ENCODE measurements at regions not wholly inside any gene's neighbourhood (a gene's known extent, or its start where the extent isn't known, plus 50 kb on each side); places are given as distances from the start of the nearest gene placed in this dataset.

DNA sequence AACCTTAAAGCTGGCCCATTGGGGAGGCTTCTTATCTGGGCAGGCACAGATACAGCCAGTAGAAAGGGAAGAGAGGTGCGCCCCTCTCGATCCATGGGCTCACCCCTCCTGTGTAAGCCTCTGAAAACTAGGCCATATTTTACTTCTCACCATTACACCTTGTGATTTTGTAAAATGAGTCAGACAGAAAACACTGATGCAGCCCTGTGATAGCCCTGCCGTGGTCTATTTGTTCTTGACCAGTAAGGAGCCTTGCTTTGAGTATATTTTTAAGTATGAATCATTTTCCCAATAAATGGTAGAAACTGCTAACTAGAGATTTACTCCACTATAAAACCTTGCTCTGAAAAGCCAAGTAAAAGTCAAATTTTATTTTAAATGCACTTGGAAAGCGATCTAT lies 329.8 kb upstream of the MBL2 start:
- Mint-ChIP-seq H3K27ac (no peak overlapping the region), H3K4me1 (ENCODE audit: low read depth) (no peaks in the 10 kb centered on the region), H3K27me3 (ENCODE audit: insufficient read depth) (no peaks in the 10 kb centered on the region), H3K36me3 (ENCODE audit: low read depth) (no peaks in the 10 kb centered on the region), H3K4me3 (no peak overlapping the region), H3K9me3 (peaks cover 24% of the 10 kb centered on the region)
- no peak for DNase-seq
- TF ChIP-seq, protein P1, sequence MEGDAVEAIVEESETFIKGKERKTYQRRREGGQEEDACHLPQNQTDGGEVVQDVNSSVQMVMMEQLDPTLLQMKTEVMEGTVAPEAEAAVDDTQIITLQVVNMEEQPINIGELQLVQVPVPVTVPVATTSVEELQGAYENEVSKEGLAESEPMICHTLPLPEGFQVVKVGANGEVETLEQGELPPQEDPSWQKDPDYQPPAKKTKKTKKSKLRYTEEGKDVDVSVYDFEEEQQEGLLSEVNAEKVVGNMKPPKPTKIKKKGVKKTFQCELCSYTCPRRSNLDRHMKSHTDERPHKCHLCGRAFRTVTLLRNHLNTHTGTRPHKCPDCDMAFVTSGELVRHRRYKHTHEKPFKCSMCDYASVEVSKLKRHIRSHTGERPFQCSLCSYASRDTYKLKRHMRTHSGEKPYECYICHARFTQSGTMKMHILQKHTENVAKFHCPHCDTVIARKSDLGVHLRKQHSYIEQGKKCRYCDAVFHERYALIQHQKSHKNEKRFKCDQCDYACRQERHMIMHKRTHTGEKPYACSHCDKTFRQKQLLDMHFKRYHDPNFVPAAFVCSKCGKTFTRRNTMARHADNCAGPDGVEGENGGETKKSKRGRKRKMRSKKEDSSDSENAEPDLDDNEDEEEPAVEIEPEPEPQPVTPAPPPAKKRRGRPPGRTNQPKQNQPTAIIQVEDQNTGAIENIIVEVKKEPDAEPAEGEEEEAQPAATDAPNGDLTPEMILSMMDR (IDR thresholded peaks at IDR 0.05): no peak

DNA sequence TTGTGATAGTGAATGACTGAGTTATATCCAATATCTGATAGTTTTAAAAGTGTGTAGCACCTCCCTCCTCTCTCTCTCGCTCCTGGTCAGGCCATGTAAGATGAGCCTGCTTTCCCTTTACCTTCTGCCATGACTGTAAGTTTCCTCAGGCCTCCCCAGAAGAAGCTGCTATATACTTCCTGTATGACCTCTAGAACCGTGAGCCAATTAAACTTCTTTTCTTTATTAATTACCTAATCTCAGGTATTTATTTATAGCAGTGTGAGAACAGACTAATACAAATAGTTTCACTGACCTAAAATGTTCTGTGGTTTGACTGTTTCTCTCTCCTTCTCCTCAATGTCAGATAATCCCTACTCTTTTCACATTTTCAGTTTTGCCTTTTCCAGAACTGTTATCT lies 321.3 kb upstream of the MBL2 start:
- no peaks in the 10 kb centered on the region for H3K36me3 Mint-ChIP-seq (ENCODE audit: low read depth)
- DNase-seq: no peak
- H3K9me3 Mint-ChIP-seq: peaks cover 31% of the 10 kb centered on the region
- no peaks in the 10 kb centered on the region for H3K4me1 Mint-ChIP-seq (ENCODE audit: low read depth)
- H3K27me3 Mint-ChIP-seq (ENCODE audit: insufficient read depth): no peaks in the 10 kb centered on the region
- H3K27ac Mint-ChIP-seq: no peak overlapping the region
- TF ChIP-seq, protein P1 (IDR thresholded peaks at IDR 0.05): no peak
- no peak overlapping the region for H3K4me3 Mint-ChIP-seq

DNA sequence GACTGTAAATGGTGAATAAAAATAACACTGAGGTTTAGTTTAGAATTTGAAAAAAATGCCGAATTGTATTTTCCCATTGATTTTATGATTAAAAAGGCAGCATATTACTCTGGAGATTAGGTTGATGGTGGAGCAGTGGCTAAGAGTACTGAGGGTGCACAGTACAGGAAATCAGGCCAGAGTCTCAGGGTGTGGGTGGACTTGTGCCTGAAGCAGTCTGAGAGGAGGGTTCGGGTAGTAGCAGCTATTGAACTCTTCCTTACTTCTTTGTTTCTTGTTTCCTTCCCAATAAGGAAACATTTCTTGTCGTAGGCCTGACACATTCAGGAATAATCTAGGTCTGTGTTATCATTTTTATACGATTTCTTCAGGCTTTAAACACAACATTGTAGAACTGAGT lies 319.0 kb upstream of the MBL2 start:
- Mint-ChIP-seq H3K4me3 (no peak overlapping the region), H3K36me3 (ENCODE audit: low read depth) (no peaks in the 10 kb centered on the region), H3K9me3 (peaks cover 36% of the 10 kb centered on the region), H3K27me3 (ENCODE audit: insufficient read depth) (no peaks in the 10 kb centered on the region), H3K4me1 (ENCODE audit: low read depth) (no peaks in the 10 kb centered on the region), H3K27ac (no peak overlapping the region)
- TF ChIP-seq, protein P1 (IDR thresholded peaks at IDR 0.05): no peak
- no peak for DNase-seq

DNA sequence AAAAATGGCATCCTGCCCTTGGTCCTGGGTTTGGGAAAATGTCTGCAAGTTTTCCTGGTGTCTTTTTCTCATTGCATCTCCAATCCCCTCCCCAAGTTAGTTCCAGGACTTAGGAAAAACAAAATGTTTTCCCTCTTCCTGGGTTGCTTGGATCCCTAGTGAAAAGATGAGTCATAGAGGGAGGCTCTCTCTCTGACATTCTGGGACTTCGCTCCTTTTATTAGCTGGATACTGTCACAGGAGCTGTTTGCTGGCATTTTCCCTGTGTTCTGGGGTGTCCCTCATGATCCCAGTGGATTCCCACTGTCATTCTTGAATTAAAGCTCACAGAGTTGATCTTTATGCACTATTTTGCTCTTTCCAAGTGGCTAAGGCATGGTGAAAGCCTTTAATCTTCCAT lies 316.4 kb upstream of the MBL2 start:
- no peaks in the 10 kb centered on the region for H3K27me3 Mint-ChIP-seq (ENCODE audit: insufficient read depth)
- TF ChIP-seq, protein P1 (IDR thresholded peaks at IDR 0.05): no peak
- no peaks in the 10 kb centered on the region for H3K36me3 Mint-ChIP-seq (ENCODE audit: low read depth)

DNA sequence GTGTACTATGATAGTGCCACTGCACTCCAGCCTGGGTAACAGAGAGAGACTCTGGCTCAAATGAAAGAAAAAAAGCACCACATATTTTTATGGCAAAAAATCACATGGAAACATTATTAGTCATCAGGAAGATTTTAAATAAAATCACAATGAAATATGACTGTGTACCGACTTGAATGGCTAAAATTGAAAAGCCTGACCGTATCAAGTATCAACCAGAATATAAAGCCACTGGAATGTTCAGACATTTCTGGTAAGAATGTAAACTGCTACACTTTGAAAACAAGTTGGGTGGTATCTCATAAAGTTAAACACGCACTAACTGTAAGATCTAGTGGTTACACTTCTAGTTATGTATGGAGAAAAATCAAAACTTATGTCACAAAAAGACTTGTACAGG lies 306.7 kb upstream of the MBL2 start:
- DNase-seq: no peak
- no peak overlapping the region for H3K4me3 Mint-ChIP-seq
- TF ChIP-seq, protein P1 (IDR thresholded peaks at IDR 0.05): no peak
- H3K27me3 Mint-ChIP-seq (ENCODE audit: insufficient read depth): no peaks in the 10 kb centered on the region; the same call in 1 of the 2 replicates
- no peaks in the 10 kb centered on the region for H3K36me3 Mint-ChIP-seq (ENCODE audit: low read depth)
- no peak overlapping the region for H3K27ac Mint-ChIP-seq
- H3K9me3 Mint-ChIP-seq: peaks cover 30% of the 10 kb centered on the region
- no peaks in the 10 kb centered on the region for H3K4me1 Mint-ChIP-seq (ENCODE audit: low read depth)

More for the DNA sequence above, 316.4 kb upstream of the MBL2 start:
- no peak overlapping the region for H3K4me3 Mint-ChIP-seq
- H3K9me3 Mint-ChIP-seq: peaks cover 52% of the 10 kb centered on the region
- no peak overlapping the region for H3K27ac Mint-ChIP-seq
- DNase-seq: no peak
- no peaks in the 10 kb centered on the region for H3K4me1 Mint-ChIP-seq (ENCODE audit: low read depth)

DNA sequence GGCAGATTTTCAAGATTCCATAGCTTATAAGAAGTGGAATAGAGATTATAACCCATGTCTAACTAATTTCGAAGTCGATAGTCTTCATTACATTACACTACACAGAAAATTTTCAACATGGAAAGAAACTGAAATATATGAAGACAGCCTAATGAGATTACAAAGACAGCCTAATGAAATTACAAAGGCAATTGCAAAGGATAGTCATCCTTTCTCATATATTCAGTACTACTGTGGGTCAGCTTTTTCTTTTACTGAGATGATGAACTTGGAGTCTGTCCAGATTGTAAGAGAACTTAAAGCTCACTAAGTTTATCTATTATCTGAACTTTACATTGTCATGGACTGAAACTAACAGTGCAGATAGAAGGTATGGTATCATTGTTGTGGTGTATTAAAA lies 304.4 kb upstream of the MBL2 start:
- no peaks in the 10 kb centered on the region for H3K4me1 Mint-ChIP-seq (ENCODE audit: low read depth)
- H3K9me3 Mint-ChIP-seq: peaks cover 28% of the 10 kb centered on the region
- H3K27me3 Mint-ChIP-seq (ENCODE audit: insufficient read depth): no peaks in the 10 kb centered on the region; the same call in none of the 2 replicates
- TF ChIP-seq, protein P1 (IDR thresholded peaks at IDR 0.05): no peak
- no peaks in the 10 kb centered on the region for H3K36me3 Mint-ChIP-seq (ENCODE audit: low read depth)
- H3K27ac Mint-ChIP-seq: no peak overlapping the region
- DNase-seq: no peak
- no peak overlapping the region for H3K4me3 Mint-ChIP-seq

All from HFFc6 (cell line).